Fibroblast of lung (primary cell): ENCODE measurements at regions not wholly inside any gene's neighbourhood (a gene's known extent, or its start where the extent isn't known, plus 50 kb on each side); places are given as distances from the start of the nearest gene placed in this dataset.

ENCODE experiments used
- DNase-seq, 2 donors: peaks; one replicate each; pipeline versions ENCODE4 v3.0.0 to v3.0.0-alpha.2; 2010; ENCODE audit warnings: low read depth in 2 of 2
- H2AFZ ChIP-seq: 2 replicates; pipeline ENCODE4 v1.5.1; 2012; ENCODE audit warnings: low read length, control low read depth, inconsistent platforms
- H3K27ac ChIP-seq: 2 replicates; pipeline ENCODE4 v1.5.1; 2011; ENCODE audit warnings: low read length, control low read depth; ENCODE audit not compliant: insufficient read depth
- H3K27me3 ChIP-seq: 2 replicates; pipeline ENCODE4 v1.5.1; 2011; ENCODE audit warnings: mild to moderate bottlenecking, low read length; ENCODE audit not compliant: control insufficient read depth, insufficient read depth
- H3K36me3 ChIP-seq: 2 replicates; pipeline ENCODE4 v1.5.1; 2011; ENCODE audit warnings: low read length; ENCODE audit not compliant: control insufficient read depth, insufficient read depth
- H3K4me1 ChIP-seq: 2 replicates; pipeline ENCODE4 v1.5.1; 2011; ENCODE audit warnings: low read length; ENCODE audit not compliant: control insufficient read depth, insufficient read depth; ENCODE audit errors: extremely low read depth
- H3K4me2 ChIP-seq: 2 replicates; pipeline ENCODE4 v1.5.1; 2011; ENCODE audit warnings: low read length, control low read depth; ENCODE audit not compliant: insufficient read depth; ENCODE audit errors: extremely low read depth
- H3K4me3 ChIP-seq, 4 experiments: fragments of 200-600 bp in 1 of 4; sonication (generic) in 1 of 4; replicated peaks in 1 of 4; 2 replicates each; pipeline ENCODE4 v1.5.1; 2011 to 2016; ENCODE audit warnings: low read length in 4 of 4, low read depth in 3 of 4, mild to moderate bottlenecking in 3 of 4, control low read depth in 2 of 4, inconsistent platforms in 1 of 4, mixed read lengths in 1 of 4; ENCODE audit not compliant: insufficient read depth in 1 of 4; ENCODE audit errors: control extremely low read depth in 1 of 4
- H3K79me2 ChIP-seq: 2 replicates; pipeline ENCODE4 v1.5.1; 2012; ENCODE audit warnings: mild to moderate bottlenecking, low read length, inconsistent platforms; ENCODE audit not compliant: control insufficient read depth, insufficient read depth
- H3K9ac ChIP-seq: 2 replicates; pipeline ENCODE4 v1.5.1; 2011; ENCODE audit warnings: mild to moderate bottlenecking, low read length, control low read depth; ENCODE audit not compliant: insufficient read depth
- H3K9me3 ChIP-seq: 2 replicates; pipeline ENCODE4 v1.5.1; 2012; ENCODE audit warnings: low read depth, low read length; ENCODE audit not compliant: control insufficient read depth, insufficient read depth
- H4K20me1 ChIP-seq: 2 replicates; pipeline ENCODE4 v1.5.1; 2011; ENCODE audit warnings: low read length; ENCODE audit not compliant: control insufficient read depth, insufficient read depth; ENCODE audit errors: extremely low read depth
- EZH2 ChIP-seq: IDR thresholded peaks from 2 replicates; pipeline ENCODE4 v1.5.1; 2012; ENCODE audit warnings: low read length, control low read depth, mild to moderate bottlenecking; ENCODE audit errors: missing control alignments
- TF ChIP-seq, protein P1 (sequence below), 2 donors: IDR thresholded peaks in 1 of 2; conservative IDR thresholded peaks in 1 of 2; 1 replicate in 1 of 2; 2 replicates in 1 of 2; pipeline ENCODE4 v1.5.1; 2011 to 2012; ENCODE audit warnings: low read length in 2 of 2, control low read depth in 1 of 2, inconsistent platforms in 1 of 2, low read depth in 1 of 2, mild to moderate bottlenecking in 1 of 2

GRCh38 chr12:88753066-88753465, 172.8 kb upstream of the KITLG start:
- Histone ChIP-seq H3K4me2 (no peak overlapping the region), H2AFZ (no peak overlapping the region), H3K9me3 (no peaks in the 10 kb centered on the region), H3K4me3 (no peak overlapping the region), H3K79me2 (no peaks in the 10 kb centered on the region), H3K4me1 (no peaks in the 10 kb centered on the region), H3K9ac (no peak overlapping the region), H3K27ac (no peak overlapping the region), H3K27me3 (no peaks in the 10 kb centered on the region), H3K36me3 (no peaks in the 10 kb centered on the region), H4K20me1 (no peaks in the 10 kb centered on the region)
- DNase-seq = peak in 1 of 2 donors; percentile 76
- TF ChIP-seq, protein P1, sequence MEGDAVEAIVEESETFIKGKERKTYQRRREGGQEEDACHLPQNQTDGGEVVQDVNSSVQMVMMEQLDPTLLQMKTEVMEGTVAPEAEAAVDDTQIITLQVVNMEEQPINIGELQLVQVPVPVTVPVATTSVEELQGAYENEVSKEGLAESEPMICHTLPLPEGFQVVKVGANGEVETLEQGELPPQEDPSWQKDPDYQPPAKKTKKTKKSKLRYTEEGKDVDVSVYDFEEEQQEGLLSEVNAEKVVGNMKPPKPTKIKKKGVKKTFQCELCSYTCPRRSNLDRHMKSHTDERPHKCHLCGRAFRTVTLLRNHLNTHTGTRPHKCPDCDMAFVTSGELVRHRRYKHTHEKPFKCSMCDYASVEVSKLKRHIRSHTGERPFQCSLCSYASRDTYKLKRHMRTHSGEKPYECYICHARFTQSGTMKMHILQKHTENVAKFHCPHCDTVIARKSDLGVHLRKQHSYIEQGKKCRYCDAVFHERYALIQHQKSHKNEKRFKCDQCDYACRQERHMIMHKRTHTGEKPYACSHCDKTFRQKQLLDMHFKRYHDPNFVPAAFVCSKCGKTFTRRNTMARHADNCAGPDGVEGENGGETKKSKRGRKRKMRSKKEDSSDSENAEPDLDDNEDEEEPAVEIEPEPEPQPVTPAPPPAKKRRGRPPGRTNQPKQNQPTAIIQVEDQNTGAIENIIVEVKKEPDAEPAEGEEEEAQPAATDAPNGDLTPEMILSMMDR (conservative IDR thresholded peaks at IDR 0.05 in 1 of 2, IDR thresholded peaks at IDR 0.05 in 1 of 2; ENCODE audit: low read depth in 1 of 2, low read length in 2 of 2) = no peak
- TF ChIP-seq EZH2 = no peak

DNA sequence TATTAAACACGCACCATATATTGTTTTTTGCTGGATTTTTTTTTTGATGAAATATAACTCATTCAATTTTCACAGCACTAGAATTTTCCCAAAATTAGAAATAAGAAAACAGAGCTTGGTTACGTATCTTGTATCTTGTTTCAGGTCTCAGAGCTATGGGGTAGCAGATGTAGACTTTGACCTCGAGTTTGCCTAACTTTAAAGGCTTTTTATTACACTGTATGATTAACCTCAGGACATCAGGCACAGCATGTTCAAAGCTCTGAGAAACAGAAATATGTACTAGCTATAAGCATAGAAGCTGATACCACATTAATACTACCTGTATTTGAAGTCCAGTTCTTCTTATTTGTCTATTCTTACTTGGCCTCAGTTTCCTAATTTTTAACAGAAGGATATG, 171.9 kb upstream of the KITLG start:
- Histone ChIP-seq H3K79me2 (no peaks in the 10 kb centered on the region), H4K20me1 (no peaks in the 10 kb centered on the region), H3K27ac (no peak overlapping the region), H3K27me3 (no peaks in the 10 kb centered on the region), H3K4me1 (no peaks in the 10 kb centered on the region), H3K9ac (no peak overlapping the region), H2AFZ (no peak overlapping the region), H3K9me3 (no peaks in the 10 kb centered on the region), H3K4me2 (no peak overlapping the region), H3K4me3 (no peak overlapping the region), H3K36me3 (no peaks in the 10 kb centered on the region)
- DNase-seq = no peak
- TF ChIP-seq, protein P1 (conservative IDR thresholded peaks at IDR 0.05 in 1 of 2, IDR thresholded peaks at IDR 0.05 in 1 of 2; ENCODE audit: low read depth in 1 of 2, low read length in 2 of 2) = no peak
- no peak for TF ChIP-seq EZH2

DNA sequence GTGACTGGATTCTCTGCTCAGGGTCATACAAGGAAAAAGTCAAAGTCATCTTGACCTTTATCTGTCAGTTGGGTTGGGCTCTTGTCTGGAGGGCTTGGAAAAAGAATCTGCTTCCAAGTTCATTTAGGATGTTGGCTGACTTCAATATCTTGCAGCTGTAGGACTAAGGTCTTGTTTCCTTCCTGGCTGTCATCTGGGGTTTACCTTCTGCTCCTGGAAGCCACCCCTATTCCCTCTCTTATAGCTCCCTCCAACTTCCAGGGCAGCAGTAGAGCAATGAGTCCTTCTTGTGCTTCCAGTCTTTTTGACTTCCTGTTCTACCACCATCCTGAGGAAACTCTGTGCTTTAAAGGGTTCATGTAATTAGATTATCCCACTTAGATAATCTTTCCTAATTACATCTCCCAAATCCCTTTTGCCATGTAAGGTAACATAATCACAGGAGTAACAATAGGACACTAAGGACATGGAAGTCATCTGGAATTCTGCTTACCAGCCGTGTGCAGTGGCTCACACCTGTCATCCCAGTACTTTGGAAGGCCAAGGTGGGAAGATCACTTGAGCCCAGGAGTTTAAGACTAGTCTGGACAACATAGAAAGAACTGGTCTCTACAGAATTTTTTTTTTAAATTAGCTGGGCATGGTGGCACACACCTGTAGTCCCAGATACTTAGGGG, 170.7 kb upstream of the KITLG start:
- no peak overlapping the region for H2AFZ ChIP-seq
- H3K36me3 ChIP-seq = no peaks in the 10 kb centered on the region
- no peak for TF ChIP-seq EZH2
- TF ChIP-seq, protein P1 (conservative IDR thresholded peaks at IDR 0.05 in 1 of 2, IDR thresholded peaks at IDR 0.05 in 1 of 2; ENCODE audit: low read depth in 1 of 2, low read length in 2 of 2) = no peak
- no peak overlapping the region for H3K4me3 ChIP-seq
- H3K9me3 ChIP-seq = no peaks in the 10 kb centered on the region
- no peak overlapping the region for H3K27ac ChIP-seq
- H3K79me2 ChIP-seq = no peaks in the 10 kb centered on the region
- H3K9ac ChIP-seq = no peak overlapping the region
- H3K27me3 ChIP-seq = no peaks in the 10 kb centered on the region
- no peaks in the 10 kb centered on the region for H4K20me1 ChIP-seq
- DNase-seq = no peak
- no peak overlapping the region for H3K4me2 ChIP-seq
- no peaks in the 10 kb centered on the region for H3K4me1 ChIP-seq
